ENCODE measurements at regions not wholly inside any gene's neighbourhood (a gene's known extent, or its start where the extent isn't known, plus 50 kb on each side); places are given as distances from the start of the nearest gene placed in this dataset.

DNA sequence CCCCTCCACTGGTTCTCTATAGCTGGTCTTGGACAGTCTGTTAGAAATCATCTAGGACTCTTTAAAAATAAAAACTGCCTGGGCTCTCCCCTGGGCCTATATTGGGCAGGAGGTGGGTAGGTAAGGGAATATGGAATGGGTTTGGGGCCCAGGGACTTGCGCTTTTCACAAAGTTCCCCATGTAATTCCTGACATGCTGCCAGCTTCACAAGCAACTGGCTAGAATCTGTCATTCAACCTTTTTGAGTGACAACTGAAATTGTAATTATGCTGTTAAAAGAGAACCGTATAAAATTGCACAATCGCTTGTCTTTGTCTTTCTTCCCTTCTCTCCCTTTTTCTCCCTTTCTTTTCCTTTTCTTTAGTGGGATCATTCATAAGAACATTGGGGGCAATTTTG, 603.1 kb downstream of the EBF1 start:
- TF ChIP-seq, protein P1, sequence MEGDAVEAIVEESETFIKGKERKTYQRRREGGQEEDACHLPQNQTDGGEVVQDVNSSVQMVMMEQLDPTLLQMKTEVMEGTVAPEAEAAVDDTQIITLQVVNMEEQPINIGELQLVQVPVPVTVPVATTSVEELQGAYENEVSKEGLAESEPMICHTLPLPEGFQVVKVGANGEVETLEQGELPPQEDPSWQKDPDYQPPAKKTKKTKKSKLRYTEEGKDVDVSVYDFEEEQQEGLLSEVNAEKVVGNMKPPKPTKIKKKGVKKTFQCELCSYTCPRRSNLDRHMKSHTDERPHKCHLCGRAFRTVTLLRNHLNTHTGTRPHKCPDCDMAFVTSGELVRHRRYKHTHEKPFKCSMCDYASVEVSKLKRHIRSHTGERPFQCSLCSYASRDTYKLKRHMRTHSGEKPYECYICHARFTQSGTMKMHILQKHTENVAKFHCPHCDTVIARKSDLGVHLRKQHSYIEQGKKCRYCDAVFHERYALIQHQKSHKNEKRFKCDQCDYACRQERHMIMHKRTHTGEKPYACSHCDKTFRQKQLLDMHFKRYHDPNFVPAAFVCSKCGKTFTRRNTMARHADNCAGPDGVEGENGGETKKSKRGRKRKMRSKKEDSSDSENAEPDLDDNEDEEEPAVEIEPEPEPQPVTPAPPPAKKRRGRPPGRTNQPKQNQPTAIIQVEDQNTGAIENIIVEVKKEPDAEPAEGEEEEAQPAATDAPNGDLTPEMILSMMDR (IDR thresholded peaks at IDR 0.05; ENCODE audit: borderline replicate concordance, extremely low read depth, low read length, poor library complexity, severe bottlenecking), result no peak
- TF ChIP-seq EZH2 (IDR thresholded peaks at IDR 0.05; ENCODE audit: borderline replicate concordance, low read depth, low read length, severe bottlenecking), result no peak
